ENCODE measurements at regions not wholly inside any gene's neighbourhood (a gene's known extent, or its start where the extent isn't known, plus 50 kb on each side); places are given as distances from the start of the nearest gene placed in this dataset.
A peak's percentile ranks its signal among the peaks of the same experiment; 100 is the strongest.

- CTCF ChIA-PET = no interaction called here
- no peak overlapping the region for H3K27ac Mint-ChIP-seq (ENCODE audit: unreplicated experiment)
- no peak overlapping the region for H3K4me3 Mint-ChIP-seq (ENCODE audit: low read depth, unreplicated experiment)
- no peak for DNase-seq
- no peaks in the 10 kb centered on the region for H3K27me3 Mint-ChIP-seq (ENCODE audit: unreplicated experiment)
- H3K4me1 Mint-ChIP-seq (ENCODE audit: low read depth, unreplicated experiment) = no peaks in the 10 kb centered on the region
- no peak for TF ChIP-seq CTCF (IDR thresholded peaks at IDR 0.05; ENCODE audit: unreplicated experiment)
- intact Hi-C loops (cut with micrococcal nuclease; ENCODE audit: unreplicated experiment) = no loop called here
- no TSS peak for BruUV-seq (replicated peaks)
- H3K36me3 Mint-ChIP-seq (ENCODE audit: insufficient read depth, unreplicated experiment) = no peaks in the 10 kb centered on the region
- H3K9me3 Mint-ChIP-seq (ENCODE audit: low read depth, unreplicated experiment) = peaks cover 4% of the 10 kb centered on the region
These were observed 220.6 kb upstream of the ARSJ start for GRCh38 chr4:114200026-114200425.

GRCh38 chr4:114205261-114205660 lies 225.8 kb upstream of the ARSJ start:
- H3K4me3 Mint-ChIP-seq (ENCODE audit: low read depth, unreplicated experiment) = no peak overlapping the region
- CTCF ChIA-PET = no interaction called here
- intact Hi-C loops (cut with micrococcal nuclease; ENCODE audit: unreplicated experiment) = no loop called here

GRCh38 chr4:114208574-114209151 lies 229.2 kb upstream of the ARSJ start:
- no TSS peak for BruUV-seq (replicated peaks)
- intact Hi-C loops (cut with micrococcal nuclease; ENCODE audit: unreplicated experiment) = loop anchor here (1.0 kb wide), 1 partner anchor 170 kb away; no protein-coding TSS in a partner anchor

More at GRCh38 chr4:114205261-114205660, 225.8 kb upstream of the ARSJ start:
- Mint-ChIP-seq H3K9me3 (ENCODE audit: low read depth, unreplicated experiment) (no peaks in the 10 kb centered on the region), H3K27me3 (ENCODE audit: unreplicated experiment) (no peaks in the 10 kb centered on the region), H3K4me1 (ENCODE audit: low read depth, unreplicated experiment) (no peaks in the 10 kb centered on the region), H3K36me3 (ENCODE audit: insufficient read depth, unreplicated experiment) (no peaks in the 10 kb centered on the region), H3K27ac (ENCODE audit: unreplicated experiment) (no peak overlapping the region)
- no peak for TF ChIP-seq CTCF (IDR thresholded peaks at IDR 0.05; ENCODE audit: unreplicated experiment)
- no peak for DNase-seq
- no TSS peak for BruUV-seq (replicated peaks)

GRCh38 chr4:114209584-114209983 lies 230.1 kb upstream of the ARSJ start:
- Mint-ChIP-seq H3K4me3 (ENCODE audit: low read depth, unreplicated experiment) (no peak overlapping the region), H3K4me1 (ENCODE audit: low read depth, unreplicated experiment) (no peaks in the 10 kb centered on the region), H3K36me3 (ENCODE audit: insufficient read depth, unreplicated experiment) (no peaks in the 10 kb centered on the region), H3K27me3 (ENCODE audit: unreplicated experiment) (no peaks in the 10 kb centered on the region), H3K9me3 (ENCODE audit: low read depth, unreplicated experiment) (no peaks in the 10 kb centered on the region), H3K27ac (ENCODE audit: unreplicated experiment) (no peak overlapping the region)
- intact Hi-C loops (cut with micrococcal nuclease; ENCODE audit: unreplicated experiment) = loop anchor here (1.0 kb wide), 1 partner anchor 169 kb away; no protein-coding TSS in a partner anchor
- CTCF ChIA-PET = interaction anchor here (0.6 kb wide), 1 partner anchor 169 kb away, joined by 3 read pairs; no protein-coding TSS in a partner anchor
- TF ChIP-seq CTCF (IDR thresholded peaks at IDR 0.05; ENCODE audit: unreplicated experiment) = no peak
- DNase-seq = no peak
- BruUV-seq (replicated peaks) = no TSS peak

More at GRCh38 chr4:114208574-114209151, 229.2 kb upstream of the ARSJ start:
- H3K4me1 Mint-ChIP-seq (ENCODE audit: low read depth, unreplicated experiment) = no peaks in the 10 kb centered on the region
- CTCF ChIA-PET = interaction anchor here (0.6 kb wide), 1 partner anchor 170 kb away, joined by 3 read pairs; no protein-coding TSS in a partner anchor
- no peaks in the 10 kb centered on the region for H3K9me3 Mint-ChIP-seq (ENCODE audit: low read depth, unreplicated experiment)
- TF ChIP-seq CTCF (IDR thresholded peaks at IDR 0.05; ENCODE audit: unreplicated experiment) = no peak
- DNase-seq = peak; percentile 4
- no peak overlapping the region for H3K27ac Mint-ChIP-seq (ENCODE audit: unreplicated experiment)
- no peaks in the 10 kb centered on the region for H3K27me3 Mint-ChIP-seq (ENCODE audit: unreplicated experiment)
- H3K36me3 Mint-ChIP-seq (ENCODE audit: insufficient read depth, unreplicated experiment) = no peaks in the 10 kb centered on the region
- H3K4me3 Mint-ChIP-seq (ENCODE audit: low read depth, unreplicated experiment) = no peak overlapping the region

All from Calu3 (cell line).